Posterior vena cava (tissue), 2 donors: ENCODE measurements at regions not wholly inside any gene's neighbourhood (a gene's known extent, or its start where the extent isn't known, plus 50 kb on each side); places are given as distances from the start of the nearest gene placed in this dataset.
"Not testable (repeated sequence)": the region's sequence is repeated elsewhere in the genome, so short reads cannot be mapped to it uniquely, and the experiment has no call there.

Experiments used
- DNase-seq: peaks from one replicate; pipeline ENCODE4 v3.0.0-alpha.2; 2020; ENCODE audit warnings: low spot score
- intact Hi-C, 2 donors: fragments of 100-400 bp; cut with DNase I; formaldehyde crosslinking; loops; one replicate each; pipeline versions ENCODE4 v1.14.1 to v1.14.2; 2022 to 2023
- donor health status: DM: yes; HTN: yes; CAD: no.
- donor health status: DM: yes; HTN: yes; CAD: no.

GRCh38 chr11:56885177-56885576 is 103.5 kb upstream of the OR5AK2 start:
- DNase-seq: no peak
- intact Hi-C loops: no loop called here

DNA sequence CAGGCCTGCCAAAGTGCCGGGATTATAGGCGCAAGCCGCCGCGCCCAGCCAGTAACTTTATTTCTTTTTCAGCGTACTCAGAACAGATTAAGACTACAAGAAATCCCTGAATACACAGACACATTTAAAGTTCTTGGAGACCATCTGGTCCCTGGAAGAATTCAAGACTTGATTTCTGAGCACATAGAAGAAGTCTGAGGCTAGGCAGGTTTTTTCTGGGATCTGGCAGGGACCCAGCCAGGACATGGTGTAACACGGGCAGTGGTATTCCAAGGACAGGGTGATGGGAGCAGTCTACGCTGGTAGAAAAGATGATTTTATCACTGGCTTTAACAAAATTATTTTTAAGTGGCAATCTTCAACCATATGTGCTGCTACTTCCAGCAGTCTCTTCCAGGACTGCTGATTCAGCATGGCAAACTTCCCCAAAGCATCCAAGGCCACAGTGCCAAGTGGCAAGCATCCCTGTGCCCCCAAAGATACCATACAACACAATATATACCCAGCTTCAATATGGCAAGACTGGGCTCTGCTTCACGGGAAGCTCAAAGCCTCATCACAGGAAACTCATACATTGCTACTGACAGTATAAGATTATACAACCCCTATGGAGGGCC is 105.2 kb upstream of the OR5AK2 start:
- intact Hi-C loops: no loop called here
- no peak for DNase-seq

DNA sequence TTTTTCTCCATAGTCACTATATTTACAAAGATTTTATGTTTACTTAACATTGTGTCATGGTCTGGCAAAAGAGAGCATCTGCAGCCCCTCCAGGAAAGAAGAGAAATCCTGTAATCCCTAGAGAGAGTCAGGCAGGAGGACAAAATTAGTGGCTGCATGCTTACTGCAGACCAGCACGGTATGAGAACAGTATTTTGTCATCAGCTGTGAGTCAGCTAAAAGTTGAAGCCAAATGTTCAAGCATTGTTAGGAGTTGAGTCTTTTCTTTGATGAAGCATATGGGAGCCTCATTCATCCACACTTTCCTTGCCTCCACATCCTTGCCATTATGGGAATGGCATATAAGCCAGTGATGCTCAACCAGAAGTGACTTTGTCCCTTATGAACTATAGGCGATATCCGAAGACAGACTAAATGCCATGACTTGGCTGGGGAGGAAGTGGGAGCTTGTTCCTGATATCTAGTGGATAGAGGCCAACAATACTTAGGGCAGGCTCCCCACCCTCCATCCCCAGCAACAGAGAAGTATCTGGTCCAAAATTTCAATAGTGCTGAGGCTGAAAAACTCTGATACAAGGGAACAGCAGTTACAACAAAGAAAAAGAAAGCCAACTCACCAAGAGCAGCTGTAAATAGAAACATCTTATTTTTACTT is 112.0 kb upstream of the OR5AK2 start:
- DNase-seq: no peak
- intact Hi-C loops: no loop called here

DNA sequence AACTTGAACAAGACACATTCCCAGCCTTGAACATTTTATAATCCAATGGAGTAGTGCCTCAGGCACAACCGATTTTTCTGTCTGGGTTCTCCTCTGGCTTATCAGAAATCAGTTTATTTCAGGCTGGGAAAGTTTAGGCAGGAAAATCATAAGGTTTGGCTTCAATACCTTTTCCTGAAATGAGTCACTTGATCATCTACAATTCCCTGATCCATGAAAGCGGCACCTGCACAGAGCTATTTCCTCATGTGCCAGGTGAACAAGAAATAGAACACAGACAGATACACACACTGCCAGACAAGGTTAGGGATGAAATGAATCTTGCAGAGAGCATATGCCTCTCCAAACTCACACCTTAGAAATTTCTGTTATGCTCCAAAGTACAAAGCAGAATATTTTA is 106.7 kb upstream of the OR9G4 start:
- intact Hi-C loops: no loop called here
- no peak for DNase-seq

- intact Hi-C loops: no loop called here
- no peak for DNase-seq
These were observed 103.6 kb upstream of the OR9G4 start for GRCh38 chr11:56852131-56852530.

- intact Hi-C loops: no loop called here
- DNase-seq: no peak
These were observed 101.4 kb upstream of the OR9G4 start for GRCh38 chr11:56849852-56850251.

DNA sequence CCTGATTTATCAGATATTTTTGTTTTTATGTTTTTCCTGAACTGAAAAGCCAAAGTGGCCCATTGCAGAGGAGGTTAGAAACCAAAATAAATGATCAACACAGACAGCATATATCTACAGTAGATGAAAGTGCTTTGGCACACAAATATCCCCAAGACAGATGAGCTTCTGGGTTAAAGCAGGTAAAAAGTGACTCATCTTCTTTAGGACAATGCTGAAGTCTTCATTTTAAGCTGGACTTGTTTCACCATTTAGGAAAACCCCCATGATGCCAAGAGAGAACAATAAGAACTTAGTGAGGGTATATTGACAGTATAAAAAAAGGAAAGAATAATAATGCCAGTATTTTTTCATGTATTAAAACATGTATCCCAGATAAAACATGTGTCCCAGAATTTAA is 100.8 kb upstream of the OR9G4 start:
- intact Hi-C loops: no loop called here
- DNase-seq: no peak

- DNase-seq: no peak
- intact Hi-C loops: no loop called here
These were observed 99.8 kb upstream of the OR9G4 start for GRCh38 chr11:56848141-56848809.

DNA sequence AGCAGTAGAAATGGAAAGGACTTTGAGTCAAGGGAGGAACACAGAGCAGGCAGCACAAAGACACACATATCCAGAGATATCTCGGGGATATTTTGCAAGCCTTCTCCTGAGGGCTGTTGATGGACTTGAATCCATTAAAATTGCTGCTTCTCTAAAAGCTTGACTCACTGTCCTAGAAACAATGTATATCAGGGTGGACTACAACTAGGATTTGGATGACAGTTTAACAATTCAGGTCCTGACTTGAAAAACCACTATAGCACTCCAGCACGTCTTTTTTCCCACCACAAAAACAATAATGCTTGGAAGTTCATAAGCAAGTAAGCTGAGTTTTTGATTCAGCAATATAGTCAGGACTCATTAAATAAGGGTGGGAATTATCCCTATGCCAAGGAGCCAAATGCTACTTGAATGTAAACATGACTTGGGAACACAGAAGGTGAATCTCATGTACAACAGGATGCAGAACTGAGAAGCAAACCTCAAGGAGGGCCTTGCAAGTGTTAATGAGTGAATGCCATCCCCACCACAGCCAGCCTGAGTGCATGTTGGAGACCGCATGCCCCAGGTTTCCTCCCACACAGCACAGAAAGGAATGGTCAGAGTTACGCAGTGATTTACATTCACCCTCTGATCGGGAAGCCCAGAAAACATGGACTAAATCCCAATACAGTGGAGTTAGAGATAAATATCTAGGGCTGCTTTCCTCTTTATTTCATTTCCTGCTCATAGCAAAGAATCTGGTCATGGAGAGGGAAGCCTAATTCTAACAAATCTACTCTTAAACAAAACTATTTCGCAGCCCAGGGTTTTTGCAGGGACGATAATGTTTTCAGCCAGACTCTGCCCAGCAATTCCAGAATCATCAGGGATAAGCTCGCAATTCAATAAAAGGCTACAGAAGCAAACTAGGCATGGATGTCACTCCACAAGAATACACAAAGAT is 98.4 kb upstream of the OR9G4 start:
- DNase-seq: no peak
- intact Hi-C loops: no loop called here

DNA sequence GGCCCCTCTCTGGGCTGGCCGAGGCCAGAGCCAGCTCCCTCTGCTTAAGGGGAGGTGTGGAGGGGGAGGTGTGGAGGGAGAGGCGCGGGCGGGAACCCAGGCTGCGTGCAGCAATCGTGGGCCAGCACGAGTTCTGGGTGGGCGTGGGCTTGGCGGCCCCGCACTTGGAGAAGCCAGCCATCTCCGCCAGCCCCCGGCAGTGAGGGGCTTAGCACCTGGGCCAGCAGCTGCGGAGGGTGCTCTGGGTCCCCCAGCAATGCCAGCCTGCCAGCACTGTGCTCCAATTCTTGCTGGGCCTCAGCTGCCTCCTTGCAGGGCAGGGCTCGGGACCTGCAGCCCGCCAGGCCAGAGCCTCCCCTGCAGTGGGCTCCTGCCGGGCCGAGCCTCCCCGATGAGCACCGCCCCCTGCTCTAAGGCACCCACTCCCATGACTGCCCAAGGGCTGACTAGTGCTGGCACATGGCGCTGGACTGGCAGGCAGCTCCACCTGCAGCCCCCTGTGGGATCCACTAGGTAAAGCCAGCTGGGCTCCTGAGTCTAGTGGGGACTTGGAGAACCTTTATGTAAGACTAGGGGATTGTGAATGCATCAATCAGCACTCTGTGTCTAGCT is 96.7 kb upstream of the OR9G4 start:
- intact Hi-C loops: no loop called here
- DNase-seq: peak; percentile 72

- no peak for DNase-seq
- intact Hi-C loops: loop anchor here (2.0 to 5.0 kb wide), 3 partner anchors 403 to 1928 kb away; no protein-coding TSS in a partner anchor
These were observed 95.3 kb upstream of the OR9G4 start for GRCh38 chr11:56843816-56844215.

- DNase-seq: no peak
- intact Hi-C loops: loop anchor here (2.0 to 5.0 kb wide), 3 partner anchors 404 to 1929 kb away; no protein-coding TSS in a partner anchor
These were observed 94.6 kb upstream of the OR9G4 start for GRCh38 chr11:56842814-56843794.

DNA sequence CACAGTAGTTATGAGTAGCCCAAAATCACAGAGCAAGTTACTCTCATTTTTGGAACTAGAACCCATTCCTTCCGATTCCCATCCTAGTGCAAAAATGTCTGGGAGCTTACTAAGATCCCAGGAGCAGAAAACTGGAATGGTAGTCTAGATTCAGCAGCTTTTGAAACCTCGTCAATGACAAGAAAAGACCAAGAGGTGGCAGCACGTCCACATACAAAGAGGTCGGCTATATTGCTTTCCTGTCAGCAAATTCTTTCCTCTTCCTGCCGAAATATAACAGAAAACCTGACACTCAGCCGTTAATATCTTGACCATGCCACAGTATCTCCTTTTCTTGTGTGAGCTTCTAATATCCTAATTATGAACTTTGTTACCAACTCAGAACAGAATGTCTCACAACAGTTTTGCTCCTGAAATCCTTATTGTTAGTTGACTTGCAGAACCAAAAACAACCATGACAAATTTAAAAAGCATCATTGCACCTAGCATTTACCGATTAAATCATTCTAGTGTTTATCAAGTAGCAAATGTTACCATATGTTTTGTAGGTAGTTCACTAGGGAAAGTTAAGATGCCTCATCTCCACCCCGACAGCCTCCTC is 92.8 kb upstream of the OR9G4 start:
- intact Hi-C loops: loop anchor here (5.0 kb wide), 2 partner anchors 406 to 1931 kb away; no protein-coding TSS in a partner anchor
- no peak for DNase-seq

DNA sequence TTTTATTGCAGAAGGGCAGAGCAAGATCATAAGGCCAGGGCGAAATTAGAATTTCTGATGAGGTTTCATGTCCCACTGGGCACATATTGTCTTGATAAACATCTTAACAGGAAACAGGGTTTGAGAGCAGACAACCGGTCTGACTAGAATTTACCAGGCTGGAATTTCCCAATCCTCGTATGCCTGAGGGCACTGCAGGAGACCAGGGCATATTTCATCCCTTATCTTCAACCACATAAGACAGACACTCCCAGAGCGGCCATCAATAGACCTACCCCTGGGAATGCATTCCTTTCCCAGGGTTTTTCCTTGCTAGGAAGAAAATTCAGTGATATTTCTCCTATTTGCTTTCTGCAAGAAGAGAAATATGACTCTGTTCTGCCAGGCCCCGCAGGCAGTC is 78.9 kb upstream of the OR9G4 start:
- DNase-seq, intact Hi-C loops: not testable (repeated sequence)

GRCh38 chr11:56819916-56820315 is 71.4 kb upstream of the OR9G4 start:
- intact Hi-C loops: no loop called here
- no peak for DNase-seq

DNA sequence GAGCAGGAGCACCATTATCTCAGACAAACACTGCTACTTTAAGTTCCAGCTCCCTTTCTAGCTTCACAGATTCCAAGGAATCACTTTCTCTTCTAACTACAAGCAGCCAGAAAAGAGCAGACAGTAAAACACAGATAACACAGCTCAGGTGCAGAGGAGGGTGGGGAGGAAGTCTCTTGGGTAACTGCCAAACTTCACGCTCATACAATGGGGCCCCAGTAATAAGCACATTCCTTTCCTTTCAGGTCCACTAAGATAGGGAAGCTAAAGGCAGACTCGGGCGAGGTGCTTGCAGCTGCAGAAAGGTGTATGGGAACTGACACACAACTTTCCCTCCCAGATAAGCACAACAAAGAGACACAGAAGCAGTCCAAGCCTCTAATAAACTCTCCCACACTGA is 69.2 kb upstream of the OR9G4 start:
- no peak for DNase-seq
- intact Hi-C loops: no loop called here

DNA sequence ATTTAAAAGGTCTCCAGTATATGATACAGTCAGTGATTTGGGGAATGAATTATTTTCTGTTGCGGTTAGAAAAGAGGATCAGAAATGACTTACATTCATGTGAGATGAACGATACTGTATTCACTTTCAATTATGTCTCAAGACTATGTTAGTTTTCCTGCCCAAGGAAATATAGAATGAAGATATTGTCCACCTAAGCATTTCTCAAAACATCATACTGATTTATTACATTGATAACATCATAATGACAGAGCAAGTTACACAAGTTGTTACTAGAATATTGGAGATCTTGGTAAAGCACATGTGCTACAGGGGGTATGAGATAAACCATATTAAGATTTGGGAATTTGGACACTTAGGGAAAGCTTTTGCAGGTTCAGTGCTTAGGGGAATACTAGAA is 67.8 kb upstream of the OR9G4 start:
- DNase-seq: no peak
- intact Hi-C loops: no loop called here

DNA sequence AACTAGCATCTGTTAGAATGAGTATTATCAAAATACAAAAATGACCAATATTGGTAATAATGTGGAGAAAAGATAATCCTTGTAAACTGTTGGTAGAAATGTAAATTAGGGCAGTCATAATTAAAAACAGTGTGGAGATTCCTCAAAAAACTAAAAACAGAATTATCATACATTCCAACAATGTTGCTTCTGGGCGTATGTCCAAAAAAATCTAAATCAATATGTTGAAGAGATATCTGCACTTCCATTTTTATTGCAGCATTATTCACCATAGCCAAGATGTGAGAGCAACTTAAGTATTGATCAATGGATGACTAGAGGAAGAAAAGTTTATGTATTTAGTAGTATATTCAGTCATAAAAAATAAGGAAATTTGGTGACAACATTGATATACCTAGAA is 59.8 kb upstream of the OR9G4 start:
- no peak for DNase-seq
- intact Hi-C loops: no loop called here
